ENCODE measurements at regions not wholly inside any gene's neighbourhood (a gene's known extent, or its start where the extent isn't known, plus 50 kb on each side); places are given as distances from the start of the nearest gene placed in this dataset.

GRCh38 chr10:105596749-105597148 lies 955.7 kb downstream of the SORCS3 start:
- H3K4me1 ChIP-seq = no peaks in the 10 kb centered on the region
- TF ChIP-seq, protein P1, sequence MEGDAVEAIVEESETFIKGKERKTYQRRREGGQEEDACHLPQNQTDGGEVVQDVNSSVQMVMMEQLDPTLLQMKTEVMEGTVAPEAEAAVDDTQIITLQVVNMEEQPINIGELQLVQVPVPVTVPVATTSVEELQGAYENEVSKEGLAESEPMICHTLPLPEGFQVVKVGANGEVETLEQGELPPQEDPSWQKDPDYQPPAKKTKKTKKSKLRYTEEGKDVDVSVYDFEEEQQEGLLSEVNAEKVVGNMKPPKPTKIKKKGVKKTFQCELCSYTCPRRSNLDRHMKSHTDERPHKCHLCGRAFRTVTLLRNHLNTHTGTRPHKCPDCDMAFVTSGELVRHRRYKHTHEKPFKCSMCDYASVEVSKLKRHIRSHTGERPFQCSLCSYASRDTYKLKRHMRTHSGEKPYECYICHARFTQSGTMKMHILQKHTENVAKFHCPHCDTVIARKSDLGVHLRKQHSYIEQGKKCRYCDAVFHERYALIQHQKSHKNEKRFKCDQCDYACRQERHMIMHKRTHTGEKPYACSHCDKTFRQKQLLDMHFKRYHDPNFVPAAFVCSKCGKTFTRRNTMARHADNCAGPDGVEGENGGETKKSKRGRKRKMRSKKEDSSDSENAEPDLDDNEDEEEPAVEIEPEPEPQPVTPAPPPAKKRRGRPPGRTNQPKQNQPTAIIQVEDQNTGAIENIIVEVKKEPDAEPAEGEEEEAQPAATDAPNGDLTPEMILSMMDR (IDR thresholded peaks at IDR 0.05) = no peak
- DNase-seq = no peak
- H3K27me3 ChIP-seq = no peaks in the 10 kb centered on the region
- H3K36me3 ChIP-seq = no peaks in the 10 kb centered on the region
- no peaks in the 10 kb centered on the region for H3K9me3 ChIP-seq
- H3K27ac ChIP-seq = no peak overlapping the region
- intact Hi-C loops (cut with DNase I; ENCODE audit: low total_unique reads) = no loop called here
- no peak overlapping the region for H3K4me3 ChIP-seq

DNA sequence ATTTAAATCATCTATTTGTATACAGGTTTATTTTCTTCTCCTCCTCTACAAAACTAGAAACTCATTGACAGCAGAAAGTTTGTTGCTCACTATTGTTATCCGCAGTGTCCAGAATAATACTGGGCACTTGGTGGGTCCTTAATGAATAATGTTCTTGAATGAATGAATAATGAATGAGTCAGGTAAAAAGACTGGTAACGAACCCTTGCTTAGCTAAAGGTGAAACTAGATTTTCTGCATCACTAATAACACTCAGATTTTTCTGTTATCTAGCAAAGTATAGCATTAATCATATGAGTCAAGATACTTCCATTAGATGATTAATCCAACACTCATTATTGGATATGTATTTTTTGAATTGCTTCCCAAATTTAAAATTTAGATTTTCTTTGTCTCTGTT lies 953.2 kb downstream of the SORCS3 start:
- intact Hi-C loops (cut with DNase I; ENCODE audit: low total_unique reads) = no loop called here
- H3K27ac ChIP-seq = no peak overlapping the region

GRCh38 chr10:105592468-105592867 lies 951.4 kb downstream of the SORCS3 start:
- no peak for DNase-seq
- no peak overlapping the region for H3K4me3 ChIP-seq
- H3K9me3 ChIP-seq = no peaks in the 10 kb centered on the region
- TF ChIP-seq, protein P1 (IDR thresholded peaks at IDR 0.05) = no peak
- H3K4me1 ChIP-seq = no peaks in the 10 kb centered on the region
- no peaks in the 10 kb centered on the region for H3K36me3 ChIP-seq
- intact Hi-C loops (cut with DNase I; ENCODE audit: low total_unique reads) = no loop called here
- H3K27me3 ChIP-seq = no peaks in the 10 kb centered on the region
- no peak overlapping the region for H3K27ac ChIP-seq

More for the DNA sequence above, 953.2 kb downstream of the SORCS3 start:
- no peak for DNase-seq
- Histone ChIP-seq H3K36me3 (no peaks in the 10 kb centered on the region), H3K9me3 (no peaks in the 10 kb centered on the region), H3K27me3 (no peaks in the 10 kb centered on the region), H3K4me1 (no peaks in the 10 kb centered on the region), H3K4me3 (no peak overlapping the region)
- TF ChIP-seq, protein P1 (IDR thresholded peaks at IDR 0.05) = no peak

DNA sequence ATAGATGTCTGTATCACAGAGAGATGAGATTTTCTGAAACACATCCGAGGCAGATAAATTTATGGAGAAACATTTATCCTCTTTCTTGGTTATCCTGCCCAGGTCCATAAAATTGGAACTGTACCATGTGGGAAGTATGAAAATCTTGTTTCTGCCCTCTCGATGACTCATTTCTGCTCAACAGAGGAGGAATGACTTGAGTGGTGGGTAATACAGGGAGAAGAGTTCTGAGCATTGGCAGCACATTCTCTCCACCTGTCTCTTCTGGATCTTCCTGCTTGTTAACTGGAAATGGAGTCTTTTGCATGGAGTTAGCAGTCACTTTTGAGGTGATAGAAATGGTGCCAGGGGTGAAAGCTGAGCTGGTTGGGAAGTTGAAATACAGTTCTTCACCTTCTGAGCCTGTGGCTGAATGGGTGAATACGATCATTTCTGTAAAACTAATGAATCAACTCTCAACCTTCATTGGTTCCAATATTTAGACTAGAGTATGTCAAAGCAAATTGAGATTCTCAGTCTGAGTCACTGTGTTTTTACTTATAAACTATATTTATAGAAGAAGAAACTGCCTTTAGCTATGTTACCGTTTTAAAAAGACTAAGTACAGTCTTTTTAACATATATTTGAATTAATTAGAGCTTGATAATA lies 945.5 kb downstream of the SORCS3 start:
- no peak overlapping the region for H3K4me3 ChIP-seq
- H3K27ac ChIP-seq = no peak overlapping the region
- H3K36me3 ChIP-seq = no peaks in the 10 kb centered on the region
- TF ChIP-seq, protein P1 (IDR thresholded peaks at IDR 0.05) = no peak
- intact Hi-C loops (cut with DNase I; ENCODE audit: low total_unique reads) = no loop called here
- no peaks in the 10 kb centered on the region for H3K9me3 ChIP-seq
- no peaks in the 10 kb centered on the region for H3K4me1 ChIP-seq
- no peaks in the 10 kb centered on the region for H3K27me3 ChIP-seq
- DNase-seq = no peak

GRCh38 chr10:105585753-105586152 lies 944.7 kb downstream of the SORCS3 start:
- no peak for DNase-seq
- TF ChIP-seq, protein P1 (IDR thresholded peaks at IDR 0.05) = no peak
- Histone ChIP-seq H3K4me1 (no peaks in the 10 kb centered on the region), H3K36me3 (no peaks in the 10 kb centered on the region), H3K4me3 (no peak overlapping the region), H3K27me3 (no peaks in the 10 kb centered on the region), H3K9me3 (no peaks in the 10 kb centered on the region), H3K27ac (no peak overlapping the region)
- intact Hi-C loops (cut with DNase I; ENCODE audit: low total_unique reads) = no loop called here

GRCh38 chr10:105585171-105585570 lies 944.1 kb downstream of the SORCS3 start:
- TF ChIP-seq, protein P1 (IDR thresholded peaks at IDR 0.05) = no peak
- no peaks in the 10 kb centered on the region for H3K9me3 ChIP-seq
- no peaks in the 10 kb centered on the region for H3K4me1 ChIP-seq
- intact Hi-C loops (cut with DNase I; ENCODE audit: low total_unique reads) = no loop called here
- no peaks in the 10 kb centered on the region for H3K36me3 ChIP-seq
- no peak for DNase-seq
- no peak overlapping the region for H3K4me3 ChIP-seq
- no peak overlapping the region for H3K27ac ChIP-seq
- no peaks in the 10 kb centered on the region for H3K27me3 ChIP-seq

All from tibial artery (tissue), 4 donors.